GM23338 (cell line): ENCODE measurements at regions not wholly inside any gene's neighbourhood (a gene's known extent, or its start where the extent isn't known, plus 50 kb on each side); places are given as distances from the start of the nearest gene placed in this dataset.

ENCODE experiments used
- ATAC-seq: fragments of 200-7000 bp; cut with Tn5 transposase; 3 replicates; pipeline ENCODE4 v1.9.1; 2020
- DNase-seq: peaks from one replicate; pipeline ENCODE4 v3.0.0-alpha.2; 2015; ENCODE audit warnings: low spot score
- H2AFZ ChIP-seq: fragments of 200-600 bp; sonication (generic); 2 replicates; pipeline ENCODE4 v1.8.0; 2016; ENCODE audit warnings: antibody characterized with exemption, mild to moderate bottlenecking, moderate library complexity
- H3F3A ChIP-seq: fragments of 200-600 bp; sonication (generic); replicated peaks from 2 replicates; pipeline ENCODE4 v1.8.0; 2017; ENCODE audit warnings: antibody characterized with exemption, mixed run types, low read depth
- H3K27ac ChIP-seq: fragments of 200-600 bp; sonication (generic); 2 replicates; pipeline ENCODE4 v1.6.1; 2016; ENCODE audit warnings: low read depth
- H3K27me3 ChIP-seq: fragments of 200-600 bp; sonication (generic); 2 replicates; pipeline ENCODE4 v1.8.0; 2016; ENCODE audit warnings: mild to moderate bottlenecking, mixed run types, moderate library complexity; ENCODE audit not compliant: insufficient read depth
- H3K36me3 ChIP-seq: fragments of 200-600 bp; sonication (generic); 2 replicates; pipeline ENCODE4 v1.8.0; 2016; ENCODE audit warnings: mild to moderate bottlenecking; ENCODE audit not compliant: insufficient read depth
- H3K4me1 ChIP-seq: fragments of 200-600 bp; sonication (generic); 2 replicates; pipeline ENCODE4 v1.8.0; 2016; ENCODE audit warnings: mild to moderate bottlenecking, moderate library complexity; ENCODE audit not compliant: insufficient read depth
- H3K4me2 ChIP-seq: fragments of 200-600 bp; sonication (generic); 2 replicates; pipeline ENCODE4 v1.7.1; 2017; ENCODE audit warnings: mixed run types
- H3K4me3 ChIP-seq: fragments of 200-600 bp; sonication (generic); 2 replicates; pipeline ENCODE4 v1.6.1; 2016; ENCODE audit warnings: mixed run types
- H3K79me2 ChIP-seq: fragments of 200-600 bp; sonication (generic); replicated peaks from 2 replicates; pipeline ENCODE4 v1.8.0; 2017; ENCODE audit warnings: mild to moderate bottlenecking; ENCODE audit not compliant: insufficient read depth
- H3K9me2 ChIP-seq: fragments of 200-600 bp; sonication (generic); 2 replicates; pipeline ENCODE4 v1.8.0; 2017; ENCODE audit not compliant: insufficient read depth
- H4K20me1 ChIP-seq: fragments of 200-600 bp; sonication (generic); replicated peaks from 2 replicates; pipeline ENCODE4 v1.8.0; 2017; ENCODE audit warnings: mild to moderate bottlenecking; ENCODE audit not compliant: insufficient read depth
- H3K27ac Mint-ChIP-seq: 2 replicates; pipeline ENCODE4 v1.8.0; 2020; ENCODE audit warnings: inconsistent platforms, mild to moderate bottlenecking, moderate library complexity, mixed read lengths
- H3K27me3 Mint-ChIP-seq: 3 replicates; pipeline ENCODE4 v1.8.0; 2022; ENCODE audit warnings: low read depth, mild to moderate bottlenecking, moderate library complexity, mixed read lengths, inconsistent platforms; ENCODE audit not compliant: insufficient read depth, poor library complexity
- H3K36me3 Mint-ChIP-seq: 3 replicates; pipeline ENCODE4 v1.8.0; 2021; ENCODE audit warnings: low read depth, mild to moderate bottlenecking, inconsistent platforms, moderate library complexity, mixed read lengths
- H3K4me1 Mint-ChIP-seq: 3 replicates; pipeline ENCODE4 v1.8.0; 2020; ENCODE audit warnings: mild to moderate bottlenecking, inconsistent platforms, mixed read lengths
- H3K4me3 Mint-ChIP-seq: 3 replicates; pipeline ENCODE4 v1.8.0; 2021; ENCODE audit warnings: moderate library complexity, mild to moderate bottlenecking, inconsistent platforms, mixed read lengths
- H3K9me3 Mint-ChIP-seq: 3 replicates; pipeline ENCODE4 v1.8.0; 2020; ENCODE audit warnings: moderate library complexity, mild to moderate bottlenecking, inconsistent platforms, mixed read lengths
- CREB1 ChIP-seq: fragments of 250-450 bp; sonication (Bioruptor Pico); IDR thresholded peaks from 2 replicates; pipeline ENCODE4 v1.5.0; 2020; ENCODE audit warnings: low read depth, mild to moderate bottlenecking, moderate library complexity
- EZH2 ChIP-seq: fragments of 200-600 bp; sonication (generic); IDR thresholded peaks from one replicate; pipeline ENCODE4 v1.8.0; 2017; ENCODE audit warnings: antibody characterized with exemption, mild to moderate bottlenecking, low read depth; ENCODE audit not compliant: unreplicated experiment
- EZH2phosphoT487 ChIP-seq: fragments of 200-600 bp; sonication (generic); IDR thresholded peaks from one replicate; pipeline ENCODE4 v1.8.1; 2018; ENCODE audit warnings: antibody characterized with exemption; ENCODE audit not compliant: unreplicated experiment
- JUNB ChIP-seq: IDR thresholded peaks from one replicate; pipeline ENCODE4 v1.6.1; 2016; ENCODE audit warnings: antibody characterized with exemption; ENCODE audit not compliant: unreplicated experiment
- NANOG ChIP-seq: IDR thresholded peaks from 2 replicates; pipeline ENCODE4 v1.6.1; 2016; ENCODE audit warnings: antibody characterized with exemption, borderline replicate concordance
- POLR2AphosphoS5 ChIP-seq: IDR thresholded peaks from 2 replicates; pipeline ENCODE4 v1.6.1; 2016; ENCODE audit warnings: antibody characterized with exemption, low read depth
- STAT1 ChIP-seq: IDR thresholded peaks from one replicate; pipeline ENCODE4 v1.6.1; 2016; ENCODE audit warnings: antibody characterized with exemption; ENCODE audit not compliant: unreplicated experiment
- ZNF114 ChIP-seq: fragments of 250-450 bp; sonication (Bioruptor Pico); IDR thresholded peaks from 2 replicates; pipeline ENCODE4 v1.5.0; 2020; ENCODE audit warnings: mild to moderate bottlenecking, moderate library complexity
- ZNF331 ChIP-seq: fragments of 250-450 bp; sonication (Bioruptor Pico); IDR thresholded peaks from 2 replicates; pipeline ENCODE4 v1.5.0; 2020; ENCODE audit warnings: low read depth, mild to moderate bottlenecking, moderate library complexity
- TF ChIP-seq, protein P1 (sequence below): IDR thresholded peaks from 2 replicates; pipeline ENCODE4 v1.6.1; 2016; ENCODE audit warnings: antibody characterized with exemption
- TF ChIP-seq, protein P2 (sequence below), 2 experiments: fragments of 200-600 bp in 1 of 2; sonication (generic) in 1 of 2; conservative IDR thresholded peaks; 2 replicates each; pipeline versions ENCODE4 v1.5.1 to v1.6.1; 2016 to 2017; ENCODE audit warnings: antibody characterized with exemption in 2 of 2, low read depth in 2 of 2, mild to moderate bottlenecking in 2 of 2, moderate library complexity in 1 of 2
- TF ChIP-seq, protein P3 (sequence below): fragments of 250-450 bp; sonication (Bioruptor Pico); IDR thresholded peaks from 2 replicates; pipeline ENCODE4 v1.5.0; 2020; ENCODE audit warnings: mild to moderate bottlenecking, moderate library complexity
- TF ChIP-seq, protein P4 (sequence below): IDR thresholded peaks from one replicate; pipeline ENCODE4 v1.6.1; 2018; ENCODE audit warnings: antibody characterized with exemption; ENCODE audit not compliant: unreplicated experiment

DNA sequence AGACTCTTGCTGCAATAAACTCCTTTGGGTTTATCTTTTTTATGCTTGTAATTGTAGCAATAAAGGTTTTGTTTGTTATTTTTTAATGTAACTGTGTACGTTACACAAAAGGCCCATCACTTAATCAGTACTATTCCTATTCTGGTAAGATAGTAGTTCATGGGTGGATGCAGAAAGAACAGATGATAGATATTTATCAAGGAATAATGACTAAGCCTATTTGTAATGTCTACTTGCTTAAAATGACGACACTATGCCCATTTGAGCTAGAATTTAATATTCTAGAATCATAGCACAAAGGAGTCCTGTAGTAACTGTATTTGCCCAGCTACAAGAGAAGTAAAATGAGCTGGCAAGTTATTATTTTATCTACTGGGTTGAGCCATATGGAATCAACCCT, 235.4 kb upstream of the DYNLRB2 start:
- no peaks in the 10 kb centered on the region for H3F3A ChIP-seq
- H3K4me3 ChIP-seq = no peak overlapping the region
- H3K9me2 ChIP-seq = no peaks in the 10 kb centered on the region; the same call in 1 of the 2 replicates
- no peaks in the 10 kb centered on the region for H3K36me3 Mint-ChIP-seq
- peaks cover 15% of the 10 kb centered on the region for H3K4me1 Mint-ChIP-seq
- H3K27ac ChIP-seq = no peak overlapping the region
- TF ChIP-seq, protein P1, sequence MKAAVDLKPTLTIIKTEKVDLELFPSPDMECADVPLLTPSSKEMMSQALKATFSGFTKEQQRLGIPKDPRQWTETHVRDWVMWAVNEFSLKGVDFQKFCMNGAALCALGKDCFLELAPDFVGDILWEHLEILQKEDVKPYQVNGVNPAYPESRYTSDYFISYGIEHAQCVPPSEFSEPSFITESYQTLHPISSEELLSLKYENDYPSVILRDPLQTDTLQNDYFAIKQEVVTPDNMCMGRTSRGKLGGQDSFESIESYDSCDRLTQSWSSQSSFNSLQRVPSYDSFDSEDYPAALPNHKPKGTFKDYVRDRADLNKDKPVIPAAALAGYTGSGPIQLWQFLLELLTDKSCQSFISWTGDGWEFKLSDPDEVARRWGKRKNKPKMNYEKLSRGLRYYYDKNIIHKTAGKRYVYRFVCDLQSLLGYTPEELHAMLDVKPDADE = no peak
- no peak for TF ChIP-seq CREB1 (CRISPR knock-in tag)
- TF ChIP-seq STAT1 = no peak
- TF ChIP-seq, protein P2, sequence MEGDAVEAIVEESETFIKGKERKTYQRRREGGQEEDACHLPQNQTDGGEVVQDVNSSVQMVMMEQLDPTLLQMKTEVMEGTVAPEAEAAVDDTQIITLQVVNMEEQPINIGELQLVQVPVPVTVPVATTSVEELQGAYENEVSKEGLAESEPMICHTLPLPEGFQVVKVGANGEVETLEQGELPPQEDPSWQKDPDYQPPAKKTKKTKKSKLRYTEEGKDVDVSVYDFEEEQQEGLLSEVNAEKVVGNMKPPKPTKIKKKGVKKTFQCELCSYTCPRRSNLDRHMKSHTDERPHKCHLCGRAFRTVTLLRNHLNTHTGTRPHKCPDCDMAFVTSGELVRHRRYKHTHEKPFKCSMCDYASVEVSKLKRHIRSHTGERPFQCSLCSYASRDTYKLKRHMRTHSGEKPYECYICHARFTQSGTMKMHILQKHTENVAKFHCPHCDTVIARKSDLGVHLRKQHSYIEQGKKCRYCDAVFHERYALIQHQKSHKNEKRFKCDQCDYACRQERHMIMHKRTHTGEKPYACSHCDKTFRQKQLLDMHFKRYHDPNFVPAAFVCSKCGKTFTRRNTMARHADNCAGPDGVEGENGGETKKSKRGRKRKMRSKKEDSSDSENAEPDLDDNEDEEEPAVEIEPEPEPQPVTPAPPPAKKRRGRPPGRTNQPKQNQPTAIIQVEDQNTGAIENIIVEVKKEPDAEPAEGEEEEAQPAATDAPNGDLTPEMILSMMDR (conservative IDR thresholded peaks at IDR 0.05; ENCODE audit: low read depth in 2 of 2) = no peak
- TF ChIP-seq ZNF114 (CRISPR knock-in tag) = no peak
- TF ChIP-seq JUNB = no peak
- TF ChIP-seq, protein P3, sequence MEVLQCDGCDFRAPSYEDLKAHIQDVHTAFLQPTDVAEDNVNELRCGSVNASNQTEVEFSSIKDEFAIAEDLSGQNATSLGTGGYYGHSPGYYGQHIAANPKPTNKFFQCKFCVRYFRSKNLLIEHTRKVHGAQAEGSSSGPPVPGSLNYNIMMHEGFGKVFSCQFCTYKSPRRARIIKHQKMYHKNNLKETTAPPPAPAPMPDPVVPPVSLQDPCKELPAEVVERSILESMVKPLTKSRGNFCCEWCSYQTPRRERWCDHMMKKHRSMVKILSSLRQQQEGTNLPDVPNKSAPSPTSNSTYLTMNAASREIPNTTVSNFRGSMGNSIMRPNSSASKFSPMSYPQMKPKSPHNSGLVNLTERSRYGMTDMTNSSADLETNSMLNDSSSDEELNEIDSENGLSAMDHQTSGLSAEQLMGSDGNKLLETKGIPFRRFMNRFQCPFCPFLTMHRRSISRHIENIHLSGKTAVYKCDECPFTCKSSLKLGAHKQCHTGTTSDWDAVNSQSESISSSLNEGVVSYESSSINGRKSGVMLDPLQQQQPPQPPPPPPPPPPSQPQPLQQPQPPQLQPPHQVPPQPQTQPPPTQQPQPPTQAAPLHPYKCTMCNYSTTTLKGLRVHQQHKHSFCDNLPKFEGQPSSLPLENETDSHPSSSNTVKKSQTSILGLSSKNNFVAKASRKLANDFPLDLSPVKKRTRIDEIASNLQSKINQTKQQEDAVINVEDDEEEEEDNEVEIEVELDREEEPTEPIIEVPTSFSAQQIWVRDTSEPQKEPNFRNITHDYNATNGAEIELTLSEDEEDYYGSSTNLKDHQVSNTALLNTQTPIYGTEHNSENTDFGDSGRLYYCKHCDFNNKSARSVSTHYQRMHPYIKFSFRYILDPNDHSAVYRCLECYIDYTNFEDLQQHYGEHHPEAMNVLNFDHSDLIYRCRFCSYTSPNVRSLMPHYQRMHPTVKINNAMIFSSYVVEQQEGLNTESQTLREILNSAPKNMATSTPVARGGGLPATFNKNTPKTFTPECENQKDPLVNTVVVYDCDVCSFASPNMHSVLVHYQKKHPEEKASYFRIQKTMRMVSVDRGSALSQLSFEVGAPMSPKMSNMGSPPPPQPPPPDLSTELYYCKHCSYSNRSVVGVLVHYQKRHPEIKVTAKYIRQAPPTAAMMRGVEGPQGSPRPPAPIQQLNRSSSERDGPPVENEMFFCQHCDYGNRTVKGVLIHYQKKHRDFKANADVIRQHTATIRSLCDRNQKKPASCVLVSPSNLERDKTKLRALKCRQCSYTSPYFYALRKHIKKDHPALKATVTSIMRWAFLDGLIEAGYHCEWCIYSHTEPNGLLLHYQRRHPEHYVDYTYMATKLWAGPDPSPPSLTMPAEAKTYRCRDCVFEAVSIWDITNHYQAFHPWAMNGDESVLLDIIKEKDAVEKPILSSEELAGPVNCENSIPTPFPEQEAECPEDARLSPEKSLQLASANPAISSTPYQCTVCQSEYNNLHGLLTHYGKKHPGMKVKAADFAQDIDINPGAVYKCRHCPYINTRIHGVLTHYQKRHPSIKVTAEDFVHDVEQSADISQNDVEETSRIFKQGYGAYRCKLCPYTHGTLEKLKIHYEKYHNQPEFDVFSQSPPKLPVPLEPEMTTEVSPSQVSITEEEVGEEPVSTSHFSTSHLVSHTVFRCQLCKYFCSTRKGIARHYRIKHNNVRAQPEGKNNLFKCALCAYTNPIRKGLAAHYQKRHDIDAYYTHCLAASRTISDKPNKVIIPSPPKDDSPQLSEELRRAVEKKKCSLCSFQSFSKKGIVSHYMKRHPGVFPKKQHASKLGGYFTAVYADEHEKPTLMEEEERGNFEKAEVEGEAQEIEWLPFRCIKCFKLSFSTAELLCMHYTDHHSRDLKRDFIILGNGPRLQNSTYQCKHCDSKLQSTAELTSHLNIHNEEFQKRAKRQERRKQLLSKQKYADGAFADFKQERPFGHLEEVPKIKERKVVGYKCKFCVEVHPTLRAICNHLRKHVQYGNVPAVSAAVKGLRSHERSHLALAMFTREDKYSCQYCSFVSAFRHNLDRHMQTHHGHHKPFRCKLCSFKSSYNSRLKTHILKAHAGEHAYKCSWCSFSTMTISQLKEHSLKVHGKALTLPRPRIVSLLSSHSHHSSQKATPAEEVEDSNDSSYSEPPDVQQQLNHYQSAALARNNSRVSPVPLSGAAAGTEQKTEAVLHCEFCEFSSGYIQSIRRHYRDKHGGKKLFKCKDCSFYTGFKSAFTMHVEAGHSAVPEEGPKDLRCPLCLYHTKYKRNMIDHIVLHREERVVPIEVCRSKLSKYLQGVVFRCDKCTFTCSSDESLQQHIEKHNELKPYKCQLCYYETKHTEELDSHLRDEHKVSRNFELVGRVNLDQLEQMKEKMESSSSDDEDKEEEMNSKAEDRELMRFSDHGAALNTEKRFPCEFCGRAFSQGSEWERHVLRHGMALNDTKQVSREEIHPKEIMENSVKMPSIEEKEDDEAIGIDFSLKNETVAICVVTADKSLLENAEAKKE (CRISPR knock-in tag) = no peak
- no peak for TF ChIP-seq NANOG
- no peak for TF ChIP-seq ZNF331
- no peak for TF ChIP-seq POLR2AphosphoS5
- TF ChIP-seq, protein P4, sequence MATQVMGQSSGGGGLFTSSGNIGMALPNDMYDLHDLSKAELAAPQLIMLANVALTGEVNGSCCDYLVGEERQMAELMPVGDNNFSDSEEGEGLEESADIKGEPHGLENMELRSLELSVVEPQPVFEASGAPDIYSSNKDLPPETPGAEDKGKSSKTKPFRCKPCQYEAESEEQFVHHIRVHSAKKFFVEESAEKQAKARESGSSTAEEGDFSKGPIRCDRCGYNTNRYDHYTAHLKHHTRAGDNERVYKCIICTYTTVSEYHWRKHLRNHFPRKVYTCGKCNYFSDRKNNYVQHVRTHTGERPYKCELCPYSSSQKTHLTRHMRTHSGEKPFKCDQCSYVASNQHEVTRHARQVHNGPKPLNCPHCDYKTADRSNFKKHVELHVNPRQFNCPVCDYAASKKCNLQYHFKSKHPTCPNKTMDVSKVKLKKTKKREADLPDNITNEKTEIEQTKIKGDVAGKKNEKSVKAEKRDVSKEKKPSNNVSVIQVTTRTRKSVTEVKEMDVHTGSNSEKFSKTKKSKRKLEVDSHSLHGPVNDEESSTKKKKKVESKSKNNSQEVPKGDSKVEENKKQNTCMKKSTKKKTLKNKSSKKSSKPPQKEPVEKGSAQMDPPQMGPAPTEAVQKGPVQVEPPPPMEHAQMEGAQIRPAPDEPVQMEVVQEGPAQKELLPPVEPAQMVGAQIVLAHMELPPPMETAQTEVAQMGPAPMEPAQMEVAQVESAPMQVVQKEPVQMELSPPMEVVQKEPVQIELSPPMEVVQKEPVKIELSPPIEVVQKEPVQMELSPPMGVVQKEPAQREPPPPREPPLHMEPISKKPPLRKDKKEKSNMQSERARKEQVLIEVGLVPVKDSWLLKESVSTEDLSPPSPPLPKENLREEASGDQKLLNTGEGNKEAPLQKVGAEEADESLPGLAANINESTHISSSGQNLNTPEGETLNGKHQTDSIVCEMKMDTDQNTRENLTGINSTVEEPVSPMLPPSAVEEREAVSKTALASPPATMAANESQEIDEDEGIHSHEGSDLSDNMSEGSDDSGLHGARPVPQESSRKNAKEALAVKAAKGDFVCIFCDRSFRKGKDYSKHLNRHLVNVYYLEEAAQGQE = no peak
- no peak for TF ChIP-seq EZH2phosphoT487
- TF ChIP-seq EZH2 = no peak
- no peaks in the 10 kb centered on the region for H3K27me3 ChIP-seq
- DNase-seq (no peak), ATAC-seq (no peak)
- H3K79me2 ChIP-seq = no peaks in the 10 kb centered on the region
- H3K9me3 Mint-ChIP-seq = no peaks in the 10 kb centered on the region
- no peak overlapping the region for H3K4me3 Mint-ChIP-seq
- H3K27me3 Mint-ChIP-seq = peaks cover 15% of the 10 kb centered on the region
- H2AFZ ChIP-seq = no peak overlapping the region
- no peaks in the 10 kb centered on the region for H3K36me3 ChIP-seq
- H3K27ac Mint-ChIP-seq = no peak overlapping the region
- no peaks in the 10 kb centered on the region for H3K4me1 ChIP-seq
- no peak overlapping the region for H3K4me2 ChIP-seq
- no peaks in the 10 kb centered on the region for H4K20me1 ChIP-seq
